Left ventricle myocardium superior (tissue), 1 donor: ENCODE measurements at regions not wholly inside any gene's neighbourhood (a gene's known extent, or its start where the extent isn't known, plus 50 kb on each side); places are given as distances from the start of the nearest gene placed in this dataset.
"Not testable (repeated sequence)": the region's sequence is repeated elsewhere in the genome, so short reads cannot be mapped to it uniquely, and the experiment has no call there.

Experiments
- ATAC-seq: fragments of 200-7000 bp; cut with Tn5 transposase; one replicate; pipeline ENCODE4 v1.9.1; 2020; ENCODE audit warnings: mild to moderate bottlenecking, moderate library complexity
- DNase-seq: peaks from one replicate; pipeline ENCODE4 v3.0.0-alpha.2; 2020
- intact Hi-C: fragments of 100-400 bp; cut with micrococcal nuclease; formaldehyde crosslinking; loops from one replicate; pipeline ENCODE4 v1.11.0; 2022
- donor health status: DM: no; HTN: yes; CAD: no; lungs with severe emphysema.

GRCh38 chr15:59905176-59905575 lies 98.9 kb upstream of the FOXB1 start:
- ATAC-seq (no peak), DNase-seq (no peak)
- intact Hi-C loops: no loop called here

GRCh38 chr15:59904450-59905135 lies 99.5 kb upstream of the FOXB1 start:
- ATAC-seq (no peak), DNase-seq (no peak)
- intact Hi-C loops: no loop called here

- ATAC-seq (no peak), DNase-seq (no peak)
- intact Hi-C loops: no loop called here
Measured at GRCh38 chr15:59896663-59897074, 107.4 kb upstream of the FOXB1 start.

GRCh38 chr15:59894835-59895234 lies 109.3 kb upstream of the FOXB1 start:
- ATAC-seq: no peak
- intact Hi-C loops: no loop called here
- DNase-seq: no peak

- ATAC-seq (no peak), DNase-seq (no peak)
- intact Hi-C loops: no loop called here
Measured at GRCh38 chr15:59892985-59893384, 111.1 kb upstream of the FOXB1 start.

- ATAC-seq, intact Hi-C loops, DNase-seq: not testable (repeated sequence)
Measured at GRCh38 chr15:59887870-59888269, 116.2 kb upstream of the FOXB1 start.

- ATAC-seq (no peak), DNase-seq (no peak)
- intact Hi-C loops: no loop called here
Measured at GRCh38 chr15:59887211-59887610, 116.9 kb upstream of the FOXB1 start.

- no peak for ATAC-seq
- intact Hi-C loops: no loop called here
Measured at GRCh38 chr15:59886441-59886840, 117.7 kb upstream of the FOXB1 start.

GRCh38 chr15:59885832-59886231 lies 118.3 kb upstream of the FOXB1 start:
- ATAC-seq: no peak
- intact Hi-C loops: no loop called here
- DNase-seq: no peak

More at GRCh38 chr15:59886441-59886840, 117.7 kb upstream of the FOXB1 start:
- no peak for DNase-seq

- intact Hi-C loops: no loop called here
- no peak for DNase-seq
- ATAC-seq: no peak
Measured at GRCh38 chr15:59879506-59880265, 124.4 kb upstream of the FOXB1 start.

GRCh38 chr15:59876140-59876539 lies 128.0 kb upstream of the FOXB1 start:
- intact Hi-C loops: no loop called here
- no peak for ATAC-seq
- DNase-seq: no peak

GRCh38 chr15:59873644-59874272 lies 130.4 kb upstream of the FOXB1 start:
- intact Hi-C loops: no loop called here
- no peak for DNase-seq
- ATAC-seq: no peak

- ATAC-seq (no peak), DNase-seq (no peak)
- intact Hi-C loops: no loop called here
Measured at GRCh38 chr15:59867086-59867855, 136.8 kb upstream of the FOXB1 start.

GRCh38 chr15:59866642-59867041 lies 137.5 kb upstream of the FOXB1 start:
- no peak for DNase-seq
- ATAC-seq: no peak
- intact Hi-C loops: no loop called here

GRCh38 chr15:59862191-59863155 lies 141.6 kb upstream of the FOXB1 start:
- no peak for ATAC-seq
- intact Hi-C loops: no loop called here
- DNase-seq: no peak

- no peak for DNase-seq
- intact Hi-C loops: no loop called here
- no peak for ATAC-seq
Measured at GRCh38 chr15:59847968-59848367, 156.1 kb upstream of the FOXB1 start.

GRCh38 chr15:59845942-59846499 lies 156.9 kb upstream of the BNIP2 start:
- intact Hi-C loops: no loop called here
- ATAC-seq (no peak), DNase-seq (no peak)

- intact Hi-C loops: no loop called here
Measured at GRCh38 chr15:59843609-59844008, 154.5 kb upstream of the BNIP2 start.

More at GRCh38 chr15:59843609-59844008, 154.5 kb upstream of the BNIP2 start:
- DNase-seq: no peak
- ATAC-seq: no peak
